COLO668 (cell line): ENCODE measurements at regions not wholly inside any gene's neighbourhood (a gene's known extent, or its start where the extent isn't known, plus 50 kb on each side); places are given as distances from the start of the nearest gene placed in this dataset.

Source experiments
- DNase-seq: peaks from one replicate; lab custom pipeline; 2025; ENCODE audit not compliant: unreplicated experiment; lab: John Stamatoyannopoulos, UW

- no peak for DNase-seq
These were observed 146.1 kb downstream of the PDHA2 start for GRCh38 chr4:95985791-95986550.

- no peak for DNase-seq
These were observed 148.0 kb downstream of the PDHA2 start for GRCh38 chr4:95987851-95988250.

- DNase-seq = no peak
These were observed 158.4 kb downstream of the PDHA2 start for GRCh38 chr4:95998311-95998710.

- no peak for DNase-seq
These were observed 164.3 kb downstream of the PDHA2 start for GRCh38 chr4:96003951-96004740.

- DNase-seq = no peak
These were observed 169.7 kb downstream of the PDHA2 start for GRCh38 chr4:96009427-96010119.

- DNase-seq = no peak
These were observed 172.8 kb downstream of the PDHA2 start for GRCh38 chr4:96012687-96013086.

- no peak for DNase-seq
These were observed 176.9 kb downstream of the PDHA2 start for GRCh38 chr4:96016634-96017299.

GRCh38 chr4:96025011-96025410 lies 185.1 kb downstream of the PDHA2 start:
- DNase-seq = no peak

GRCh38 chr4:96035727-96036126 lies 195.8 kb downstream of the PDHA2 start:
- DNase-seq = no peak

GRCh38 chr4:96036781-96037180 lies 196.9 kb downstream of the PDHA2 start:
- no peak for DNase-seq

GRCh38 chr4:96037705-96038104 lies 197.8 kb downstream of the PDHA2 start:
- no peak for DNase-seq

GRCh38 chr4:96039217-96039616 lies 199.3 kb downstream of the PDHA2 start:
- no peak for DNase-seq

GRCh38 chr4:96039803-96040436 lies 200.0 kb downstream of the PDHA2 start:
- DNase-seq = no peak

- DNase-seq = no peak
These were observed 205.1 kb downstream of the PDHA2 start for GRCh38 chr4:96044971-96045370.

- no peak for DNase-seq
These were observed 212.9 kb downstream of the PDHA2 start for GRCh38 chr4:96052827-96053226.

- DNase-seq = no peak
These were observed 216.5 kb downstream of the PDHA2 start for GRCh38 chr4:96056346-96056934.

- no peak for DNase-seq
These were observed 223.7 kb downstream of the PDHA2 start for GRCh38 chr4:96063639-96064038.

GRCh38 chr4:96073461-96073860 lies 233.6 kb downstream of the PDHA2 start:
- no peak for DNase-seq

- no peak for DNase-seq
These were observed 252.3 kb downstream of the PDHA2 start for GRCh38 chr4:96092151-96092705.

GRCh38 chr4:96093057-96093456 lies 253.2 kb downstream of the PDHA2 start:
- DNase-seq = no peak
